ENCODE measurements at regions not wholly inside any gene's neighbourhood (a gene's known extent, or its start where the extent isn't known, plus 50 kb on each side); places are given as distances from the start of the nearest gene placed in this dataset.

GRCh38 chr15:87609894-87610293 lies 646.6 kb downstream of the NTRK3 start:
- Histone ChIP-seq H3K4ac (replicated peaks; ENCODE audit: insufficient read length, low read depth, low read length) (no peak overlapping the region), H2BK5ac (ENCODE audit: low read depth, low read length) (no peak overlapping the region), H2AK5ac (ENCODE audit: low read depth, low read length) (no peak overlapping the region), H3K23ac (ENCODE audit: insufficient read length) (no peak overlapping the region), H4K8ac (ENCODE audit: extremely low read depth, insufficient read depth, low read length) (no peak overlapping the region), H4K5ac (ENCODE audit: insufficient read length, low read depth, low read length) (no peak overlapping the region), H3K56ac (replicated peaks; ENCODE audit: insufficient read length, low read depth, low read length) (no peak overlapping the region), H3K23me2 (ENCODE audit: low read depth, low read length) (no peaks in the 10 kb centered on the region), H3K9ac (replicated peaks in 1 of 4; ENCODE audit: extremely low read depth in 1 of 4, low read depth in 3 of 4, low read length in 3 of 4) (no peak overlapping the region), H3K27me3 (replicated peaks in 1 of 4; ENCODE audit: control insufficient read depth in 3 of 4, extremely low read depth in 1 of 4, insufficient read depth in 3 of 4, low read length in 3 of 4) (no peaks in the 10 kb centered on the region), H3K79me2 (ENCODE audit: control insufficient read depth in 1 of 2, insufficient read depth in 2 of 2, low read length in 2 of 2) (no peaks in the 10 kb centered on the region), H2BK120ac (replicated peaks; ENCODE audit: low read depth, low read length) (no peak overlapping the region), H3K79me1 (ENCODE audit: low read depth, low read length) (no peaks in the 10 kb centered on the region), H2BK20ac (ENCODE audit: low read length) (no peak overlapping the region), H2BK12ac (ENCODE audit: low read depth, low read length) (no peak overlapping the region), H3K4me3 (ENCODE audit: extremely low read depth in 1 of 4, insufficient read depth in 2 of 4, low read depth in 3 of 4, low read length in 4 of 4) (no peak overlapping the region), H3K14ac (ENCODE audit: insufficient read length) (no peak overlapping the region), H2BK15ac (ENCODE audit: low read length) (no peak overlapping the region), H3K4me1 (replicated peaks in 1 of 4; ENCODE audit: control insufficient read depth in 3 of 4, insufficient read depth in 4 of 4, low read length in 3 of 4) (no peaks in the 10 kb centered on the region), H3K9me3 (ENCODE audit: insufficient read depth in 2 of 2, low read depth in 1 of 2, low read length in 1 of 2) (no peaks in the 10 kb centered on the region), H3K27ac (ENCODE audit: low read depth, low read length) (no peak overlapping the region), H4K91ac (replicated peaks; ENCODE audit: insufficient read length, low read length) (no peak overlapping the region), H2AFZ (ENCODE audit: low read length) (0 out of 2 replicates have a peak overlapping the region, but pooled peaks have one; percentile 40), H3K18ac (ENCODE audit: extremely low read depth, low read length) (no peak overlapping the region), H3K4me2 (ENCODE audit: insufficient read depth in 1 of 2, low read depth in 2 of 2, low read length in 2 of 2) (no peak overlapping the region), H4K20me1 (replicated peaks in 1 of 2; ENCODE audit: control insufficient read depth in 1 of 2, insufficient read depth in 2 of 2, low read length in 2 of 2) (no peaks in the 10 kb centered on the region), H3K36me3 (ENCODE audit: control insufficient read depth in 2 of 4, insufficient read depth in 4 of 4, low read length in 3 of 4) (no peaks in the 10 kb centered on the region)
- DNase-seq (ENCODE audit: low read depth in 1 of 2, low spot score in 2 of 2) = no peak
- TF ChIP-seq ATF2 (IDR thresholded peaks at IDR 0.05; ENCODE audit: low read length) (no peak), SIN3A (conservative IDR thresholded peaks at IDR 0.05 in 1 of 2, IDR thresholded peaks at IDR 0.05 in 1 of 2; ENCODE audit: low read depth in 1 of 2, low read length in 2 of 2) (no peak), RAD21 (IDR thresholded peaks at IDR 0.05 in 1 of 2, conservative IDR thresholded peaks at IDR 0.05 in 1 of 2; ENCODE audit: low read depth in 2 of 2, low read length in 2 of 2) (peak in 1 of 2 experiments; percentile 13; a peak in 1 of 4 replicates), CBX8 (IDR thresholded peaks at IDR 0.05; ENCODE audit: borderline replicate concordance, low read depth, low read length) (no peak), MAX (IDR thresholded peaks at IDR 0.05) (no peak)
- no peak for FAIRE-seq
- 90% methylated on average over 3 of the region's 4 CpGs; no CpG with 5 or more reads in 1 of the 2 experiments for WGBS, 2 experiments (ENCODE audit: extremely low coverage in 1 of 2, insufficient coverage in 1 of 2, insufficient read length in 1 of 2, insufficient replicate concordance in 2 of 2, low coverage in 1 of 2, low lambda C conversion rate in 2 of 2, missing lambda C conversion rate in 1 of 2)
- POLR2A ChIA-PET (ENCODE audit: partially characterized antibody) = no interaction called here
- CTCF ChIA-PET (ENCODE audit: partially characterized antibody) = interaction anchor here (1.0 to 1.6 kb wide), 2 partner anchors 14 to 689 kb away, joined by 3 to 6 read pairs; no protein-coding TSS in a partner anchor
